ENCODE measurements at regions not wholly inside any gene's neighbourhood (a gene's known extent, or its start where the extent isn't known, plus 50 kb on each side); places are given as distances from the start of the nearest gene placed in this dataset.

- TF ChIP-seq JUND (IDR thresholded peaks at IDR 0.05; ENCODE audit: low read depth) = no peak
- in situ Hi-C loops (cut with HindIII; ENCODE audit: low pct_unique_long_range_greater_than_20kb, low sequenced_read_pairs) = no loop called here
- DNase-seq (ENCODE audit: low read depth in 1 of 2, low spot score in 1 of 2) = no peak
Measured at GRCh38 chr10:118915161-118915560, 114.4 kb upstream of the NANOS1 start.

GRCh38 chr10:118916777-118917176, 112.7 kb upstream of the NANOS1 start:
- in situ Hi-C loops (cut with HindIII; ENCODE audit: low pct_unique_long_range_greater_than_20kb, low sequenced_read_pairs) = no loop called here
- TF ChIP-seq JUND (IDR thresholded peaks at IDR 0.05; ENCODE audit: low read depth) = no peak

GRCh38 chr10:118917701-118918100, 111.8 kb upstream of the NANOS1 start:
- no peak for TF ChIP-seq JUND (IDR thresholded peaks at IDR 0.05; ENCODE audit: low read depth)
- in situ Hi-C loops (cut with HindIII; ENCODE audit: low pct_unique_long_range_greater_than_20kb, low sequenced_read_pairs) = no loop called here
- no peak for DNase-seq (ENCODE audit: low read depth in 1 of 2, low spot score in 1 of 2)

More at GRCh38 chr10:118916777-118917176, 112.7 kb upstream of the NANOS1 start:
- no peak for DNase-seq (ENCODE audit: low read depth in 1 of 2, low spot score in 1 of 2)

GRCh38 chr10:118918116-118918515, 111.4 kb upstream of the NANOS1 start:
- no peak for TF ChIP-seq JUND (IDR thresholded peaks at IDR 0.05; ENCODE audit: low read depth)
- in situ Hi-C loops (cut with HindIII; ENCODE audit: low pct_unique_long_range_greater_than_20kb, low sequenced_read_pairs) = no loop called here
- no peak for DNase-seq (ENCODE audit: low read depth in 1 of 2, low spot score in 1 of 2)

- no peak for DNase-seq (ENCODE audit: low read depth in 1 of 2, low spot score in 1 of 2)
- in situ Hi-C loops (cut with HindIII; ENCODE audit: low pct_unique_long_range_greater_than_20kb, low sequenced_read_pairs) = no loop called here
- TF ChIP-seq JUND (IDR thresholded peaks at IDR 0.05; ENCODE audit: low read depth) = no peak
Measured at GRCh38 chr10:118918587-118918986, 110.9 kb upstream of the NANOS1 start.

- DNase-seq (ENCODE audit: low read depth in 1 of 2, low spot score in 1 of 2) = no peak
- no peak for TF ChIP-seq JUND (IDR thresholded peaks at IDR 0.05; ENCODE audit: low read depth)
- in situ Hi-C loops (cut with HindIII; ENCODE audit: low pct_unique_long_range_greater_than_20kb, low sequenced_read_pairs) = no loop called here
Measured at GRCh38 chr10:118920206-118920605, 109.3 kb upstream of the NANOS1 start.

GRCh38 chr10:118922226-118922625, 107.3 kb upstream of the NANOS1 start:
- in situ Hi-C loops (cut with HindIII; ENCODE audit: low pct_unique_long_range_greater_than_20kb, low sequenced_read_pairs) = no loop called here
- no peak for DNase-seq (ENCODE audit: low read depth in 1 of 2, low spot score in 1 of 2)
- TF ChIP-seq JUND (IDR thresholded peaks at IDR 0.05; ENCODE audit: low read depth) = no peak

GRCh38 chr10:118922972-118923371, 106.5 kb upstream of the NANOS1 start:
- in situ Hi-C loops (cut with HindIII; ENCODE audit: low pct_unique_long_range_greater_than_20kb, low sequenced_read_pairs) = no loop called here
- no peak for TF ChIP-seq JUND (IDR thresholded peaks at IDR 0.05; ENCODE audit: low read depth)
- no peak for DNase-seq (ENCODE audit: low read depth in 1 of 2, low spot score in 1 of 2)

- in situ Hi-C loops (cut with HindIII; ENCODE audit: low pct_unique_long_range_greater_than_20kb, low sequenced_read_pairs) = no loop called here
- DNase-seq (ENCODE audit: low read depth in 1 of 2, low spot score in 1 of 2) = no peak
- no peak for TF ChIP-seq JUND (IDR thresholded peaks at IDR 0.05; ENCODE audit: low read depth)
Measured at GRCh38 chr10:118924493-118924892, 105.0 kb upstream of the NANOS1 start.

GRCh38 chr10:118925404-118926071, 104.0 kb upstream of the NANOS1 start:
- TF ChIP-seq JUND (IDR thresholded peaks at IDR 0.05; ENCODE audit: low read depth) = no peak
- no peak for DNase-seq (ENCODE audit: low read depth in 1 of 2, low spot score in 1 of 2)
- in situ Hi-C loops (cut with HindIII; ENCODE audit: low pct_unique_long_range_greater_than_20kb, low sequenced_read_pairs) = no loop called here

GRCh38 chr10:118926072-118926417, 103.5 kb upstream of the NANOS1 start:
- no peak for TF ChIP-seq JUND (IDR thresholded peaks at IDR 0.05; ENCODE audit: low read depth)
- DNase-seq (ENCODE audit: low read depth in 1 of 2, low spot score in 1 of 2) = no peak
- in situ Hi-C loops (cut with HindIII; ENCODE audit: low pct_unique_long_range_greater_than_20kb, low sequenced_read_pairs) = no loop called here

- DNase-seq (ENCODE audit: low read depth in 1 of 2, low spot score in 1 of 2) = no peak
- in situ Hi-C loops (cut with HindIII; ENCODE audit: low pct_unique_long_range_greater_than_20kb, low sequenced_read_pairs) = no loop called here
- TF ChIP-seq JUND (IDR thresholded peaks at IDR 0.05; ENCODE audit: low read depth) = no peak
Measured at GRCh38 chr10:118926441-118926840, 103.1 kb upstream of the NANOS1 start.

GRCh38 chr10:118926903-118927302, 102.6 kb upstream of the NANOS1 start:
- in situ Hi-C loops (cut with HindIII; ENCODE audit: low pct_unique_long_range_greater_than_20kb, low sequenced_read_pairs) = no loop called here
- no peak for TF ChIP-seq JUND (IDR thresholded peaks at IDR 0.05; ENCODE audit: low read depth)
- DNase-seq (ENCODE audit: low read depth in 1 of 2, low spot score in 1 of 2) = no peak

GRCh38 chr10:118927321-118927720, 102.2 kb upstream of the NANOS1 start:
- DNase-seq (ENCODE audit: low read depth in 1 of 2, low spot score in 1 of 2) = no peak
- in situ Hi-C loops (cut with HindIII; ENCODE audit: low pct_unique_long_range_greater_than_20kb, low sequenced_read_pairs) = no loop called here
- no peak for TF ChIP-seq JUND (IDR thresholded peaks at IDR 0.05; ENCODE audit: low read depth)
